H4 (cell line): ENCODE measurements at regions not wholly inside any gene's neighbourhood (a gene's known extent, or its start where the extent isn't known, plus 50 kb on each side); places are given as distances from the start of the nearest gene placed in this dataset.
A peak's percentile ranks its signal among the peaks of the same experiment; 100 is the strongest.

Experiments
- DNase-seq: peaks from one replicate; pipeline ENCODE4 v3.0.0-alpha.2; 2015; ENCODE audit warnings: low spot score

DNA sequence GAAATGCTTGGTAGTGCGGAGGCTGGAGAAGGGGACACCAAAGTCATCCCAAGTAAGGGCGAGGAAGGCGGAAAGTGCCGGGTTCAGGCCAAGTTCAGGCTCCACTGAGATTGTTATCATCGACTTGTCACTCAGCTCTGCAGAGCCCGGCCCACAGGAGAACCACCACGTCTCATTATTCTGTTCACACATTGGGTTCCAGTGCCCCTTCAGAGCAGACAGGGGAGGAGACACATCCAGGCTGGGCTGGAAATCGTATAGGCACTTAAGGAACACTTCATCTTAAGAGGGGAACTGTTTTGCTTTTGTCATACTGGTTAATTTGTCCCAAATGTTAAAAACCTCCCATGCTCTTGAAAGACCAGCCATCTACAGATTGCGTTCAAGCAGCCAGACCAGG lies 118.3 kb upstream of the ADAMTS18 start:
- DNase-seq, result no peak

DNA sequence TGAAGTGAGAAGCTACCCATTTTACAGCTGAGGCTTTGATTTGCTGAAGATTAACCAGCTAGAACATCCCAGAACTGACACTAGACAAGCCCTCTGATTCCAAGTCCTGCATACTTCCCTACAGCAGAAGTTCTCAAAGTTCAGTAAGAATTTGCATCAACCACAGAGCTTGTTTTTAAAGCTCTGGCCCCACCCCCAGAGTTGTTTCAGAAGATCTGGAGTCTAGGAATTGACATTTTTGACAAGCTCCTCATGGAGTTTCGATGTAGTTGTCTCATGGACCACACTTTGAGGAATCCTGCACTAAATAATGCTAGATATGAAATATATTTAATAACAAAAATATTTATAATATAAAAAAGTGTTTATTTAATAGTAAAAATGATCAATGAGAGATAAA lies 120.3 kb upstream of the ADAMTS18 start:
- DNase-seq, result no peak

DNA sequence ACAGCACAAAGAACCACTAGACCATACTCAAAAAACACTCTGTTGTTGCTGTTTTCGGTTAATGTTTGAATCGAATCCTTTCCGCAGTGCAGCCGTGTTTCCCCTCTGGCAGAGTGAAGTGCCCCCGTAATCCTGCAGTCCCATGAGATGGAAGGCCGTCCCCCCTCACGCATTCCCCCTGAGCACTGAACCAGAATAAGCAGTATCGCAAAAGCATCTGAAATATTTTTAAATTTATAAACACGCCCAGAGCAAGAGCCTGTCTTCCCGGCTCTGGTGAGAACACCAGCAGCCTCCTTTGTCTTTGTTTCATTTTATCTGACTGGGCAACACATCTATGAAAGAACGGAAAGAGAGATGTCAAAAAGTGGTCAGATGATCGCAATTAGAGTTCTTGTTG lies 121.0 kb upstream of the ADAMTS18 start:
- DNase-seq, result no peak

DNA sequence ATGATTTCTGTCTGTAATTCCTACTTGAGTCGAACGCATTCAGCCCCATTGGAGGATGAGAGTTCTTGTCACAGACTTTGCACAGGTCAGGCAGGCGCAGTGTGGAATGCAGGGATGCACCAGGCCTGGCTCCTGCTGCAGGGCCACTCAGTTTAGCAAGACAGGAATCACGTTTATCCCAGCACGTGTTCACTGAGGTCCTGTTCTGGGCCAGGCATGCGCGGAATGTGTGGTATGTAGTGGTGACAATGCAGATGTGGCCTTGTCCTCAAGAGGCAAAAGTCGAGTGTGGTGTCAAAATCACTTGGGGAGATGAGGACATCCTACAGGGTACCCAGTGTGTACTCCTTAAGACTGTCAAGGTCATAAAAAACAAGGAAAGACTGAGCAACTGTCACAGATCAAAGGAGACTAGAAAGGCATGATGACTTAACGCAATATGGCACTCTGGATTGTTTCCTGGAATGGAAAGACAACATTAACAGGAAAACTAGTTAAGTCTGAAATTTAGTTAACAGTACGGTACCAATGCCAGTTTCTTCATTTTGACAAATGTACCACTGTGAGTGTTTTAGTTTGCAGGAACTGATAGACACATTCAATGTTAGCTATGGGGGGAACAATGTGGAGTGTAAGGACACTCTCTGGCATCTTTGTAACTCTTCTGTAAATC lies 121.5 kb upstream of the ADAMTS18 start:
- DNase-seq, result peak; percentile 11

DNA sequence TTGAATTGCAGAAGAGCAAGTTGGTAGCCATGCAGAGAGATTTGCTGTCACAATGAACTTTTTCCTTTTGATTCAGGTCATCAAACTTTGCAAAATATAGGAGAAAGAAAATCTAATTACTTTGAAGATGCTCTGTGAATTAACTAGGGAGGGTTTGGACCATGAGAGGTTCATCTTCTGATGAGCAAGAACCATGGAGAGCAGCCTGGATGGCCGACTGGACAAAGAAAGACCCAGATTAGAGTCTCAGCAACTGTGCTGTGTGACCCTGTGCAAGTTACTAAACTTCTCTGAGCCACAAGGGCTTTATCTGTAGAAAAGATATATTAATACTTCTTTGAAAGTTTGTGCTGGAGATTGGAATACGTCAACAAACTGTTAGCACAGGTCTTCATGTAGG lies 122.6 kb upstream of the ADAMTS18 start:
- no peak for DNase-seq

DNA sequence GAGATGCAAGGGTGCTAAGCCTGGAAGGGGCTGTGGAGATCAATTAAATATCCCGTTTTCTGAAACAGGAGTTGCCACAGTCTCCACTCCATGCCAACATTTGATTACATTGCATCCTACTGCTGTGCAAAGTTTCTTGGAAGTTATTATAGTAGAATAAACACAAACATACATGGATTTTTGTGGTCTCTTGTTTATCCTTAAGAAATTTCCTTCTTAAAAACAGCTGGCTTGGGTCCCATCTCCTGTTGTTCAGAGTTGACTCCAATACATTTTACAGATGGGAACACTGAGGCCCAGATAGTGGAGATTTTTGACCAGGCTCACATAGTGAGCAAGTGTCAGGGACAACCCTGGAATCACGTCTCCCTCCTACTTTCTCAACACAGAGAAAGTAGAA lies 124.0 kb upstream of the ADAMTS18 start:
- no peak for DNase-seq

DNA sequence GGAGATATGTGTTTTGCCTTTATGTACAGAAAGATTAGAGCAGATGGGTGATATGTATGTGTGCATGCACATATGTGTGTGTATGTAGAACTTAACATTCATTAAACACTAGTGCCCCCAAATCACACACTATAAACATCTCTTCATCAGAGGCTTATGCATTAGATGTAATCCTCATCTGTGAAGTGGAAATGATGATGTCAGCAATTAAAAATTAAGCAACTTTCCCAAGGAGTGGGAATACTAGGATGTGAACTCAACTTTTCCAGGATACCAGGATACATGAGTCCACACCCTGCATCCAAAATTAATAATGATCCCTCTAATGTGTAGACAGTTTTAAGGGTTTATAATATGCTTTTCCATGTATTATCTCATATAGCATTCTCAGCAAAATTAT lies 127.7 kb upstream of the ADAMTS18 start:
- no peak for DNase-seq

DNA sequence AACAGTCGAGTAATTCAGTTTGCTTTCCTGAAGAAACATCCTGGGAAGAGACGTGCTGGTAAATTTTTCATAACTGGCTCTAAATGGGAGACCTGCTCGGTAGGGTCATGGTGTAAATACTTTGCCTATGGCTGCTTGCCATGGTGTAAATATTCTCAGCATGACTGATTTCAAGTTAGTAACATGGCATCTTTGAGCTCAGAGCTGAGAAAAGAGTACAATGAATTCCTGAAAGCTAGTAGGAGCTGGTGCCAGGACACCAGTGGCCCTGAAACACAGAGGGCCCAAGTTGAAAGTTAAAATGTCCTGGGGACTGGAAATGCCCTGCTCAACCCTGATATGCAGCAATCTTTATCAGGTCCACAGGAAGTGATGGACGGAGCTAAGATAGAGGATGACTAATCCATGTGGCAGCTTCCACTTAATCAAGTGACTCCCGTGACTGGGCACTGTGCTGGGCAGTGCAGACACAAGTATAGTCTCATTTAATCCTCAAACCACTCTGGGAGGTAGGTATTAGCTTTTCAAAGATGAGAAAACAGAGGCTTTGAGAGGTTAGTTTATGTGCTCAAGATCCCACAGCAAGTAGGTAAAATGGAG lies 130.1 kb upstream of the ADAMTS18 start:
- DNase-seq, result peak; percentile 26

DNA sequence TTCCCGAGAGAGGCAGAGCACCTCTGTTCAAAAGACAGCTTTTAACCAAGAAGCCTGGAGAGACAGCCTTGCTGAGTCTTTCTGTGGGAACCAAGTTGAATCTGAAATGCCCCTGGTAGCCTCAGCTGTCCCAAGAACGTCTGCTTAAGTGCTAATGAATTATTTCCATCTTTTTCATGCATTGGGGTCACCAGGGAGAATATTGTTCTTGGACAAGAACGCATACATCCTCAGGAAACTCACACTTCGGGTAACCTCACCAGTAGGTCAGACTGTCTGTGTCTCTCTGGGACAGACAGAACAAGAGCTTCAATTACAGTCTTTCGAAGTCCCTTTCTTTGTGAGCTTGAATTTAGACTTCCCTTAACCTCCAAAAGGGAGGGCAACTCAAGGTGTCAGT lies 134.6 kb upstream of the ADAMTS18 start:
- no peak for DNase-seq

DNA sequence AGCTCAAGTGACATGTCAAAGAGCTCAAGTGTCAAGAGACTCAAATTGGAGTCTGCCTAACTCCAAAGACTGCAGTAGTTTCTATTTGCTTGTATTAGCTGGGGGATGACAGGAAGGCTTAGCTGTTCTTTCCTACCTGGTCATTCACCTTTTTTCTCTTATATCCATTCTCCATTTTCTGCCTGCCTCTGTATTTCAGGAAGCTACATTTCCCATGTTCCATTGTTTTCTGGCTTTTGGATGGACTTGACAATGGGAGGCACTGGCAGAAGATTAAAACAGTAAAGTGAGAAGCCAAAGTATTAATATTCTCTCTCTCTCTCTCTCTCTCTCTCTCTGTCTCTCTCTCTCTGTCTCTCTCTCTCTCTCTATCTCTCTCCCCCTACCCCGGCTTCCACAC lies 135.7 kb upstream of the ADAMTS18 start:
- no peak for DNase-seq

DNA sequence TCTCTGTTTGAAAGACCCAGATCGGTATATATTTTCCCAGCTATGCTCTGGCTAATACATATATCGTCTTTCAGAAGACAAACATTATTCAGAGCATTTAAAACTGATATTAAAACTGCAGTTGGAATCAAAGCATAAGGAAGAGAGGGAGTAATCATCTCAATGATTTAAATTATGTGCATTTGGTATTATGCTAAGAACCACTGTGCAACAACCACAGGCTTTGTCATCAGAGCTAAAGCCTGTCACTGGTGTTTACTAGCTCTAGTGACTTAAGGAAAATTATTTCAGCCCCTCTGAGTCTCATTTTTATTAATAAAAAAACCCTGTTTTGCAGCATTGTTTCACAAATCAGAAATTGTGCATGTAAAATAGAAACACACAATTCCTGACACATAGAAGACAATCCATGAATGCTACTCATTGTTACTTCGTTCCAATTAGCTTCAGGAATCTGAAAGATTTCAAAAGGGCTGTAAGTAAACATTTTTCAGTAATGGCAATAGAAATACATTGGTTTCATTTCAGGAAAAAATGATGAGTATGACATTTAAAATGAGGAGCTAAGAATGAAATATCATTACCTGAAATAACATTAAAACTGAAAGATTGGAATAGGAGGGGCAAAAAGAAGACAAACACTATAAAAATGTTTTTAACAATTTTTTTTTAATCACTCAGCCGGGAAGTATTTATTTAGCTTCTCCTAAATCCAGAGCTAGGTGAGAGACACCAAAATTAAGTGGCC lies 136.5 kb upstream of the ADAMTS18 start:
- no peak for DNase-seq

DNA sequence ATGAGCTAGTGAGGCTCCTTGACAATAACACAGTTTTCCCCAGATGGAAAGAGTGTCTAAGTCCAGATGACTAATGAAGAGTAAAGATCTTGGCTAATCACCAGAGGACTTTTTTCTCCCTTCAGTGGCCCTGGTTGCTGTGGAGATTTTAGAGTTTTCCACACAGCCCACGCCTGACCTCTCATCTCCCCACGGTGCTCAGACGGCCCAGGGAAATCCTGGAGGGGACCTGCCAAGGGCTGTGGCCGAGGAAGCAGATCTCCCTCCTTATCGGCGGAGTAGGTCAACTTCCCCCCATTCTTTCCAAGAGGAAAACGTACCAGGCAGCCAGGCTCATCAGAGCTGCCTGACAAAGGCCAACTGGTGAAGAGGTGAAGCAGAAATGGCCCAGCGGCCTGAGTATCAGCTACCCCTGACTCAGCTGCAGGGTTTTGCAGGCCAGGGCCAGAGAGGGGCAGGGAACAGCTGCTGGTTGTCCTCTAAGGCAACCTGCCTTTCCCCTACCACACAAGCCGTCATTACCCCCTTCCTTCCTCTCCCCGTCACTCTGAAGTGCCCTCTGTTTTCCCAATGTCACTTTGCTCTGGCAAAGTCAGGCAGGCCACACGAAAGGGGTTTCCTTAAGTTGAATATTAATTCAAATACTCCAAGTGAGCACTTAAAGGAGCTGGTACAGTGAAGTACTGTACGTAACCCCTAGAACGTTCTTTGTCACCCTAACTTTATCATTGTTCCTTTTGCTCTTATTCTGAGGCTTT lies 140.2 kb upstream of the ADAMTS18 start:
- DNase-seq, result no peak

DNA sequence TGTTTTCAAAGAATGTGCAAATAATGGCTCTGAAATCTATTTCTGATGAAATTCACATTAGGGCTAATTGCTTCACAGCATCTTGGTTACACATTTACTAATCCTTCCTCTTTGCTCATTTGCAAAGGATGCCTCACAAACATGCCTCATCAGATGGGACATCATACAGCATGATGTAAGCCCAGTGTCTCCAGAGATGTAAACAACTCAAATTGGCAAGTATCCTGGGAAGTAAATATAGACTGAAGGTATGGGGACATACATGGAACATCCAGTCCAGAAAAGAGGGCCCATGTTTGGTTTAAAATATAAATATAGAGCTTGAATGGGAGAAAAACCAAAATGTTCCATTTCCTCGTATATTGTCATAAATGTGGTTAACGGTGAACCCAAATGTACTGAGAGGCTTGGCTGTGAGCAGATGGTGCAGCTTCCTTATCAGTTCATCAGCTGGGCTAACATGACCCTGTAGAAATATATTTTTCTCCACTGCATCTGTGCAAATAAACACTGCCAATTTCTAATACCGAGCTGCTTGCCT lies 142.9 kb upstream of the NUDT7 start:
- no peak for DNase-seq

DNA sequence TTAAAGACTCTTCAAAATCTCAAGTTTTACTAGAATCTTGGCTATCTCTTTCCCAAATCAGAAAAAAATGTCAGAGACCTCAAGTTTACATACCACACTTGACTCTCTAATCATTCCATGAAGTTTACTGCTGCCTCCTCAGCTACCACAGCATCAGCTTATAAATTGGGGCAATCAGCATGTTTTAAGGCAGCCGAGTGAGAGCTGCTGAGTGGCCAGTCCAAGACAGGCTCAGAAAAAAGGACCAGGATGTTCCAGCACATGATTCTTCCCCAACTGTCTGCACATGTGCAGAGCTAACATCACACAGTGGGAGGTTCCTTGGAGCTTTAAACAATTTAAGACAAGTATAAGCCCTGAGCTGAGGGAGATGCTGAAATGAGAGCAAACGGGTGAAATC lies 140.6 kb upstream of the NUDT7 start:
- DNase-seq, result peak; percentile 28

DNA sequence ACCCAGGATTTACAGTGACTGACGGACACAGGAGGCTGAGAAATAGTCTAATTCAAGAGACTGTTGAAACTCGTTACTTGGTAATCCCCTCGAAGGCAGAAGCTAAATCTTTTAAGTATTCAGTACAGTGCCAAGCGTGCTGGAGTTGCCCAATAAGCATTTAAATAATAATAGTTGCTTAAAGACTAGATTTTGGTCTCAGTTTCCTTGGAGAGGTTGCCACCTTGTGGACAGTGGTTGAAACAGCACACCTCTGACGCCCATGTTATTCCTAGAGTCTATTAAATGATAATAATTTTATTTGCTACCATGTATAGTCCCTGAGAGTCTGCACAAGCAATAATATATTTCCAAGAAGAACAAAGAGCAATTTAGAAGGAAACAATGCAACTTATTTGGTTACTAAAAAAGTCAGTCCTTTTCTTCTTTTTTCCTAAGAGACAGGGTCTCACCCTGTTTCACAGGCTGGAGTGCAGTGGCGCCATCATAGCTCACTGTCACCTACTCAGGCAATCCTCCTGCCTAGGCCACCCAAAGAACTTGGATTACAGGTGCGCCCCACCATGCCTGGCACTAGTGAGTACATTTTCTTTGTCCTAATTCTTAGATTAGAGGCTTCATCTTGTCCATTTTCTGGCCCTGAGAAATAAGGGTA lies 138.0 kb upstream of the NUDT7 start:
- peak; percentile 62 for DNase-seq

DNA sequence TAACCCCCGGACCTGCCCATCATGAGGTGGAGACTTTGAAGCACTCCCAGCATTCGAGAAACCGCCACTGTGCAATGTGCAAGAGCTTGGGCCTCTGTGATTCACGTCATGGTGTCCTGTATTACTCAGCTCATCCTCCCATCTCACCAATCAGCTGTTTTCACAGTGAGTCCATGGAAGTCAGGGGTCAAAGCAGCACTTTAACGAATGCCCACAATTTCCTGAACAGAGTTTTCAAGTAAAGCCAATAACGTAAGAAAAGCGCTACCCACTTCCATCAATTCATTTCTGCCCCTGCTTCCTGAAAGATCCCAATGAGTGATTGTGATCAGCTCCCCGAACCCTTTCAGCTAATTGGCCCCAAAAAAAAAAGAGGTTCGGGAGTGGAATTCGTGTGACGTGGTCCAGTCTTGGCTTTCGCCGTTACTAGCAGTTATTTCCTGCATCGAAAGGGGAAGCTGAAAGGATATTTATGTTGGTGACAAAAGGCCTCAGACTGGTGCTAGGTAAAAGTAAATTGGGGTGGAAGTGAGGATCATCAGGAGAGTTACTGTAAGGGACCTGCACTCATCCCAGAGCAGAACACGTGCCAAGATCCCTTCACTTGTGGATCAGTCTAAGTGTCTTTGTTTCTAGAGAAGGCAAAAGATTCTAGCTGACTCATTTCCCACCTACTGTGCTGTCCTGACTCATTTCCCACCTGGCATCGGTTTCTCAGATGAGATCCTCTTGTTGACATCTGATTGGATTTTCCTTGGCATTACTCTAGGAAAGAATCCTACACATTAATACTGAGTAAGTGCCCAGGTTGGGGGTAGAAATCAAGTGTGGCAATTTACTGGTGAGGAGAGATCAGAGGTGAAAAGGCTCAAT lies 136.7 kb upstream of the NUDT7 start:
- peak; percentile 44 for DNase-seq

DNA sequence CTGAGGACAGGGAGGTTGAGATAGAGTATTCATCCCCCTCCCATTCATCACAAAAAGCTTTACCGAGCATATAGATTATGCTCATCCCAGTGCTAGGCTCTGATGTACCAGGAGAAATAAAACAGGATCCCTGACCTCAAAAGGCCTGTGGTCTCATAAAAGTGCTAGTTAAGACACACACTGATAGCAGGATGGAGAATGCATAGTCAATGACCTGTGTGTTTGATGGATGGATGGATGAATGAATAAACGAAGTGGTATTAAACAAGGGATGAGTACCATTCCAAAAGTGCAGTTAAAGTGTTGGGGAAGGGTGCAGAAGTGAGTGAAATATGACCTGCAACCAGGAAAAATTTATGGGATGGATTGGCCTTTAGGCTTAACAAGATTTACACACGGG lies 133.9 kb upstream of the NUDT7 start:
- no peak for DNase-seq

DNA sequence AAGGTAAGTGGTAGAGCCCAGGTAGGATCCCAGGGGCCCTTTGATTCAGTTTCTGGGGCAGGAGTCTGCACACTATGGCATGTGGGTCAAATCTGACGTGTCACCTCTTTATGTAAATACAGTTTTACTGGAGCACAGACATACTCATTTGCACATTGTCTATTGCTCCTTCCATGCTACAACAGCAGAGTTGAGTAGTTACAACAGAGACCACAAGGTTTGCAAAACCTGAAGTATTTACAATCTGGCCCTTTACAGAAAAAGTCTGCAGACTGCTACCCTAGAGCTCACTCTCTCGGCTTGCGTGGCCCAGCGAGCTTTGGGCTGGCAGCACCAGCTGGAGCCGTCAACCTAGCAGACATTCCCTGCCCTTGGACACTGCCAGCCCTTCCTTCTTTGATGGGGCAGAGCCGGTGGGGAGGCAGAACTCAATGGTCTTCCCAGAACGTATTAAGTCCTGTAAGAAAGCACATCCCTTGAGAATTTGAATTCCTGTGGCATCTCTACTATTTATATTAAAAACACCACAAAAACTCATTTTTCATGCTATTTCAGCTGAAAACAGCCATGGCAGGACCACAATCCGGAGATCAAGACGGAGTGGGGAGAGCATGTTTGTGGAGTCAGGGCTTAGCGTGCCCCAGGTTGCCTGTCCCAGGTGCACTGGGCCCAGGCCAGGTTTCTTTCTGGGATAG lies 133.1 kb upstream of the NUDT7 start:
- peak; percentile 29 for DNase-seq

DNA sequence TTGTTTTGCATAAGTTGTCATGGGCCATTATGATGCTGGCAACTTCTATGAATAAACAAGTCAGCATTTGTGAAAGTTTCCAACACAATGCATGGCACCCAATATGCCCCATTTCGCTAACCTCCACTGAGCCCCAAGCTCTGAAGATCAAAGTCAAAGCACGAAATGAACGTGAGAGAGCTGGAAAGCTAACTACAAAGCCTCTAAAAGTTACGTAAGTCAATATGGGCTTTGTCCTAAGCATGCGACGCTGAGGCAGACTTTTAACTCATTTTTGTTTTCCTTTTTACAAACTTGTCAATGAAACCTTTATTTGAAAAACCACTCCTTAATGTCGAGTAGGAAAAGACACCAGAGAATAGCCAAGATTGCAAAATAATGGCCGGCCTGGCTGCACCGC lies 131.6 kb upstream of the NUDT7 start:
- DNase-seq, result no peak

DNA sequence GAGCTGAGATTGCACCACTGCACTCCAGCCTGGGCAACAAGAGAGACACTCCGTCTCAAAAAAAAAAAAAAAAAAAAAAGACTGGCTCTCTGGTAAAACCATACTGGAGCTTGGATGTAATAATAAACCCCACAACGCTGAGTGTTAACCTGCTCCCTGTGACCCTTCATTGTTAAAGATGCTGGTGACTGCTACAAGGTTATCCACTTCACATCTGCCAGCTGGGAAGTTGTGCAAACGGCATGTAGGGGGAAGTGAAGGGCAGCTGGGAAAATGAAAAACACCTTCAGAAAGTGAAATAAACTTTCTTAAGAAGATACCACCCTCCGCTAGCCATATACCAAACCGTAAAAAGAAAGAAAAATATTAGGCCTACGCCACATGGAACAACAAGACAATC lies 131.0 kb upstream of the NUDT7 start:
- no peak for DNase-seq
